ENCODE measurements at regions not wholly inside any gene's neighbourhood (a gene's known extent, or its start where the extent isn't known, plus 50 kb on each side); places are given as distances from the start of the nearest gene placed in this dataset.

DNA sequence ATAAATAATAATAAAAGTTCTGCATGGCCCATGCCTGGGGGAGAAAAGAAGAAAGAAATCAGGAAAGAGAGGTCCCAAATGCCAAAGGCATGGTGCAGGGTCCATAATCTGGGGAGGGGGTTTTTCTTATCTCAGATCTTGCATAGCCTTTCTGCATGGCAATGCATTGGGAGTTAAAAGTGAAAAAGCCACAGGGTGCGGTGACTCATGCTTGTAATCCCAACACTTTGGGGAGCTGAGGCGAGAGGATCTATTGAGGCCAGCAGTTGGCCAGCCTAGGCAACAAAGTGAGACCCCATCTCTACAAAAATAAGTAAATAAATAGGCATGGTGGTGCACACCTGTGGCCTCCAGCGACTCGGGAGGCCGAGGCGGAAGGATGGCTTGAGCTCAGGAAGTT, 76.8 kb upstream of the GATA2 start:
- H3K4me3 ChIP-seq (ENCODE audit: low read depth, low read length), result no peak overlapping the region
- TF ChIP-seq CTCF (conservative IDR thresholded peaks at IDR 0.05; ENCODE audit: low read depth, low read length), result no peak
- no peak for DNase-seq (ENCODE audit: low read depth)

DNA sequence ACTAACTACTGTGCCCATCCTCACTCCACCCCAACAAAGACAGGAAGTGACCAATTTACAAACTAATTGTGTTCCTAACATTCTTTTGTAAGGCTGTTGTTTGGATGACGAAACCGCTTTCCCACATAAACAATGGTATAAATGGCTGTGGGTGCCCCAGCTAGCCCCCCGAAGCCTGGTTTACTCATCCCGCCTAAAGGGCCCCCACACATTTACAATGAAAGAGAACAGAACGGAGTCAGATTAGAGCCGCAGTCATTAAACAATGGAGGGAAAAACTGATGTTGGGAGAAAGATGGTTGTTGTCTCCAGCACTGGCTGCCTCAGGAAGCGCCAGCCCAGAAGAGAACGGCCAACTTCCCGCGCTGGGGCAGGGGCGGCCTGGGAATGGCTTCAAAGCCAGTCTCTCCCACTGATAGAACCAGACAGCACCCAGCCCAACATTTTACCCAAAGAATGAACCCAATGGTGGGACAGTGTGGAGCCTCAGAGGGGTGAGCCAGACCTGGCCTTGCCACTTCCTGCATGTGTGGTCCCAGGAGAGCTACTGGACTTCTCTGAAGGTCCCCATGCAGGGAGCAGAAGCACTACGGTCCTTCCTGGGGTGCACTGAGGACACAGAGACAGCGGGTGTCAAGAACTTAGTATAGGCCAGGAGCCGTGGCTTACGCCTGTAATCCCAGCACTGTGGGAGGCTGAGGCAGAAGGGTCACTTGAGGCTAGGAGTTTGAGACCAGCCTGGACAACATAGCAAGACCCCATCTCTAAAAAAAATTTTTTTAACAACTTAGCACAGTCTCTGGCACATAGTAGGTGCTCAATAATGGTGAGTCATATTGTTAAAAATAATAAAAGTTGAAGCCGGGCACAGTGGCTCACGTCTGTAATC, 75.8 kb upstream of the GATA2 start:
- H3K4me3 ChIP-seq (ENCODE audit: low read depth, low read length), result no peak overlapping the region
- no peak for DNase-seq (ENCODE audit: low read depth)
- TF ChIP-seq CTCF (conservative IDR thresholded peaks at IDR 0.05; ENCODE audit: low read depth, low read length), result no peak

DNA sequence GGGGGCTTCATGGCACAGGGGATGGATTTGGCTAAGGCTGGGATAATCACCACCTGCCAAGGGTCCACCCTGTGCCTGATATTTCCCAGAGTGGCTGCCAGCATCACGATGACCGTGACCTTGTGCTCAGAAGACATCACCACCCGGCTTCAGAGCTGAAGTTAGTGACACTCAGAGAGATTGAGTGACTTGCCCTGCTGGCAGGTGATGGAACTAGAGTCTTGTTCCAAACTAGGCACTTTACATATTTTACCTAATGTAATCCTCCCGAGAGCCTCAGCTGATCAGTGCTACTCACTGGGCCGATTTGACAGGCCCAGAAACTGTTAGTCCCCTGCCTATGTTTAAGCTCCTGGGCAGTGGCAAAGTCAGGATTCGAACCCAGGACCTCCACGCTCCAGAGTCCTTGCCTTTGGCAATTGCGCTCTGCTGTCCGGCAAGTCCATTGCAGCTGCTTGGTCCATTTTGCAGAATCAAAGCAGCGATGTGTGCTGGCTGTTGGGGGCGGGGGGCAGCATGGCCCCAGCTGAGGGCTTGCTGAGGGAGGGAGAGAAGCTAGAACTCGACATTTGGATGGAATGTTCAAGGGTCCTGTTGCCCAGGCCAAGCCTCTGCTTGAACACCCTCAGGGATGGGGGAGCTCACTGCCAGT, 74.8 kb upstream of the GATA2 start:
- TF ChIP-seq CTCF (conservative IDR thresholded peaks at IDR 0.05; ENCODE audit: low read depth, low read length), result no peak
- no peak for DNase-seq (ENCODE audit: low read depth)
- H3K4me3 ChIP-seq (ENCODE audit: low read depth, low read length), result no peak overlapping the region

DNA sequence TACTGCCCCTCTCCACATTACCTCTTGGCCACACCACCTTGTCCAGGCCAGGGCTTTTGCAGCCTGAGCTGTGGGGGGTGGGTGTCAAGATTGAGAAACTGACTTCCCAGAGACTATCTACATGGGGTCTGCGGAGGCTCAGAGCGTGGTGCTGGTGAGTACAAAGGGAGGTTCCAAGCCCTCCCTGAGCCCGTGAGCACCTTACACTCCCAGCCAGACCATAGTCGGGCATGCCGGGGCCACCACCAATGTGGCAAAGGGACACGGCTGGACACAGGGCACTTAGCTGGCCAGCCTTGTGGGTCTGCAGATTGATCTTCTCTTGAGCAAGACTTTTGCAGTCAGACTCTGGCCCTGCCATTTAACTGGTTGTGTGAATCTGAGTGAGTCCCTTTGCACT, 74.1 kb upstream of the GATA2 start:
- H3K4me3 ChIP-seq (ENCODE audit: low read depth, low read length), result no peak overlapping the region
- no peak for TF ChIP-seq CTCF (conservative IDR thresholded peaks at IDR 0.05; ENCODE audit: low read depth, low read length)
- DNase-seq (ENCODE audit: low read depth), result no peak

- no peak for TF ChIP-seq CTCF (conservative IDR thresholded peaks at IDR 0.05; ENCODE audit: low read depth, low read length)
- DNase-seq (ENCODE audit: low read depth), result no peak
- no peak overlapping the region for H3K4me3 ChIP-seq (ENCODE audit: low read depth, low read length)
Measured at GRCh38 chr3:128563439-128563838, 70.4 kb upstream of the GATA2 start.

GRCh38 chr3:128561504-128561903, 68.5 kb upstream of the GATA2 start:
- DNase-seq (ENCODE audit: low read depth), result no peak
- no peak overlapping the region for H3K4me3 ChIP-seq (ENCODE audit: low read depth, low read length)
- TF ChIP-seq CTCF (conservative IDR thresholded peaks at IDR 0.05; ENCODE audit: low read depth, low read length), result no peak
